ENCODE measurements at regions not wholly inside any gene's neighbourhood (a gene's known extent, or its start where the extent isn't known, plus 50 kb on each side); places are given as distances from the start of the nearest gene placed in this dataset.
"Not testable (repeated sequence)": the region's sequence is repeated elsewhere in the genome, so short reads cannot be mapped to it uniquely, and the experiment has no call there.

- no peak for DNase-seq
These were observed 111.0 kb upstream of the SLIT3 start for GRCh38 chr5:169411786-169412430.

- no peak for DNase-seq
These were observed 110.3 kb upstream of the SLIT3 start for GRCh38 chr5:169410996-169411783.

GRCh38 chr5:169408731-169409130 is 107.8 kb upstream of the SLIT3 start:
- DNase-seq, result no peak

- no peak for DNase-seq
These were observed 107.2 kb upstream of the SLIT3 start for GRCh38 chr5:169408171-169408570.

GRCh38 chr5:169404223-169404622 is 103.3 kb upstream of the SLIT3 start:
- no peak for DNase-seq

GRCh38 chr5:169398515-169398914 is 97.6 kb upstream of the SLIT3 start:
- no peak for DNase-seq

- DNase-seq, result no peak
These were observed 94.2 kb upstream of the SLIT3 start for GRCh38 chr5:169395136-169395535.

- no peak for DNase-seq
These were observed 93.4 kb upstream of the SLIT3 start for GRCh38 chr5:169394371-169394770.

- DNase-seq, result no peak
These were observed 93.0 kb upstream of the SLIT3 start for GRCh38 chr5:169393907-169394306.

- no peak for DNase-seq
These were observed 89.3 kb upstream of the SLIT3 start for GRCh38 chr5:169390265-169390664.

- no peak for DNase-seq
These were observed 88.4 kb upstream of the SLIT3 start for GRCh38 chr5:169389318-169389717.

GRCh38 chr5:169385636-169386035 is 84.7 kb upstream of the SLIT3 start:
- no peak for DNase-seq

- DNase-seq, result no peak
These were observed 83.7 kb upstream of the SLIT3 start for GRCh38 chr5:169384661-169385060.

GRCh38 chr5:169374761-169375160 is 73.8 kb upstream of the SLIT3 start:
- DNase-seq, result no peak

GRCh38 chr5:169374111-169374510 is 73.2 kb upstream of the SLIT3 start:
- no peak for DNase-seq

- not testable (repeated sequence) for DNase-seq
These were observed 70.9 kb upstream of the SLIT3 start for GRCh38 chr5:169371801-169372200.

GRCh38 chr5:169369130-169369529 is 68.2 kb upstream of the SLIT3 start:
- DNase-seq, result no peak

GRCh38 chr5:169367861-169368260 is 66.9 kb upstream of the SLIT3 start:
- DNase-seq, result peak; percentile 38

GRCh38 chr5:169357291-169357690 is 56.4 kb upstream of the SLIT3 start:
- no peak for DNase-seq

- DNase-seq, result no peak
These were observed 55.9 kb upstream of the SLIT3 start for GRCh38 chr5:169356811-169357210.

- no peak for DNase-seq
These were observed 55.2 kb upstream of the SLIT3 start for GRCh38 chr5:169356181-169356580.

- no peak for DNase-seq
These were observed 54.0 kb upstream of the SLIT3 start for GRCh38 chr5:169354921-169355320.

GRCh38 chr5:169354263-169354662 is 53.3 kb upstream of the SLIT3 start:
- DNase-seq, result no peak

- no peak for DNase-seq
These were observed 52.0 kb upstream of the SLIT3 start for GRCh38 chr5:169352901-169353300.

- no peak for DNase-seq
These were observed 50.8 kb upstream of the SLIT3 start for GRCh38 chr5:169351721-169352120.
